Heart left ventricle (tissue), 13 donors: ENCODE measurements at regions not wholly inside any gene's neighbourhood (a gene's known extent, or its start where the extent isn't known, plus 50 kb on each side); places are given as distances from the start of the nearest gene placed in this dataset.

ENCODE experiments used
- CTCF ChIP-seq, 12 donors: fragments of 200-600 bp; sonication (generic) in 4 of 12; IDR thresholded peaks; one replicate each; pipeline versions ENCODE4 v1.5.0 to v1.8.0; 2018 to 2022; ENCODE audit warnings: antibody characterized with exemption in 12 of 12, mild to moderate bottlenecking in 5 of 12
- POLR2A ChIP-seq, 2 donors: fragments of 450-650 bp; IDR thresholded peaks; one replicate each; pipeline ENCODE4 v1.6.1; 2017; ENCODE audit warnings: antibody characterized with exemption in 2 of 2, mild to moderate bottlenecking in 2 of 2, moderate library complexity in 2 of 2
- donor health status: ischemic (EF 13 %, LVEDD 7.1; RV severe dilation, severe dysfunction).
- donor health status: DM: no; HTN: yes; CAD: no.
- donor health status: DM: no; HTN: no; CAD: no.
- donor health status: ischemic (EF 25% LVEDD 6.9; RV normal size, moderate dysfunction).
- donor health status: ischemic (EF 25% LVEDD 5.7; RV mildly dilated, moderate dysfunction).
- donor health status: ischemic (EF 35%, LVEDD 5.7; RV mildly dilated, moderate dysfunction).
- donor health status: nonischemic (EF 11% LVEDD 7.7; RV severe dilation, severe dysfunction).
- donor health status: DM: yes; HTN: yes; CAD: no.
- donor health status: PGD.
- donor health status: ischemic (EF 29% LVEDD 5.4; RV normal size, mild dysfunction).
- donor health status: nonischemic (EF 23%, LVEDD 6.1; RV moderate dilation, normal function).

GRCh38 chr12:86777325-86777724, 521.1 kb upstream of the MGAT4C start:
- TF ChIP-seq CTCF (IDR thresholded peaks at IDR 0.05) (no peak), POLR2A (IDR thresholded peaks at IDR 0.05) (no peak)
